ENCODE measurements at regions not wholly inside any gene's neighbourhood (a gene's known extent, or its start where the extent isn't known, plus 50 kb on each side); places are given as distances from the start of the nearest gene placed in this dataset.

- TF ChIP-seq CTCF (conservative IDR thresholded peaks at IDR 0.05; ENCODE audit: low read length) (no peak), EZH2phosphoT487 (IDR thresholded peaks at IDR 0.05; ENCODE audit: borderline replicate concordance) (no peak)
These were observed 386.3 kb downstream of the ETS1 start for GRCh38 chr11:128201009-128201408.
